HG03354 (cell line): ENCODE measurements at regions not wholly inside any gene's neighbourhood (a gene's known extent, or its start where the extent isn't known, plus 50 kb on each side); places are given as distances from the start of the nearest gene placed in this dataset.

Experiments used
- ATAC-seq: cut with Tn5 transposase; IDR thresholded peaks from one replicate; pipeline ENCODE4 v1.9.1; 2021; ENCODE audit warnings: mild to moderate bottlenecking; ENCODE audit not compliant: unreplicated experiment, poor library complexity, severe bottlenecking

- ATAC-seq = no peak
These were observed 780.5 kb upstream of the ZNF608 start for GRCh38 chr5:125526966-125527365.

- no peak for ATAC-seq
These were observed 782.4 kb upstream of the ZNF608 start for GRCh38 chr5:125528881-125529280.

- no peak for ATAC-seq
These were observed 784.6 kb upstream of the ZNF608 start for GRCh38 chr5:125530833-125531615.

GRCh38 chr5:125536095-125536494, 789.7 kb upstream of the ZNF608 start:
- ATAC-seq = no peak

GRCh38 chr5:125536582-125536981, 790.1 kb upstream of the ZNF608 start:
- no peak for ATAC-seq

GRCh38 chr5:125537661-125538060, 791.2 kb upstream of the ZNF608 start:
- no peak for ATAC-seq

GRCh38 chr5:125538469-125538868, 792.0 kb upstream of the ZNF608 start:
- no peak for ATAC-seq

GRCh38 chr5:125541085-125541484, 794.6 kb upstream of the ZNF608 start:
- ATAC-seq = no peak

GRCh38 chr5:125549322-125549911, 803.0 kb upstream of the ZNF608 start:
- ATAC-seq = no peak

GRCh38 chr5:125550274-125550673, 803.8 kb upstream of the ZNF608 start:
- no peak for ATAC-seq

- no peak for ATAC-seq
These were observed 804.8 kb upstream of the ZNF608 start for GRCh38 chr5:125551246-125551645.

GRCh38 chr5:125551797-125552196, 805.4 kb upstream of the ZNF608 start:
- ATAC-seq = no peak

GRCh38 chr5:125552486-125552885, 806.0 kb upstream of the ZNF608 start:
- ATAC-seq = no peak

GRCh38 chr5:125554355-125554754, 807.9 kb upstream of the ZNF608 start:
- no peak for ATAC-seq

GRCh38 chr5:125555591-125555990, 809.2 kb upstream of the ZNF608 start:
- ATAC-seq = no peak

GRCh38 chr5:125558016-125558415, 811.6 kb upstream of the ZNF608 start:
- no peak for ATAC-seq

- no peak for ATAC-seq
These were observed 812.0 kb upstream of the ZNF608 start for GRCh38 chr5:125558466-125558865.

- no peak for ATAC-seq
These were observed 812.9 kb upstream of the ZNF608 start for GRCh38 chr5:125559296-125559695.

- no peak for ATAC-seq
These were observed 814.2 kb upstream of the ZNF608 start for GRCh38 chr5:125560476-125561225.

GRCh38 chr5:125564317-125564975, 818.0 kb upstream of the ZNF608 start:
- ATAC-seq = no peak
